ENCODE measurements at regions not wholly inside any gene's neighbourhood (a gene's known extent, or its start where the extent isn't known, plus 50 kb on each side); places are given as distances from the start of the nearest gene placed in this dataset.

- peak overlapping the region; percentile 30 for H3K27ac ChIP-seq
- peaks cover 0 to 13% (median 8%) of the 10 kb centered on the region in 3 donors for H3K27me3 ChIP-seq (ENCODE audit: insufficient read depth in 3 of 3, low read length in 2 of 3)
- no peaks in the 10 kb centered on the region for H3K36me3 ChIP-seq (ENCODE audit: insufficient read depth in 1 of 2, low read depth in 1 of 2)
- H3K4me1 ChIP-seq, result peaks cover 7% of the 10 kb centered on the region
- TF ChIP-seq, protein P1, sequence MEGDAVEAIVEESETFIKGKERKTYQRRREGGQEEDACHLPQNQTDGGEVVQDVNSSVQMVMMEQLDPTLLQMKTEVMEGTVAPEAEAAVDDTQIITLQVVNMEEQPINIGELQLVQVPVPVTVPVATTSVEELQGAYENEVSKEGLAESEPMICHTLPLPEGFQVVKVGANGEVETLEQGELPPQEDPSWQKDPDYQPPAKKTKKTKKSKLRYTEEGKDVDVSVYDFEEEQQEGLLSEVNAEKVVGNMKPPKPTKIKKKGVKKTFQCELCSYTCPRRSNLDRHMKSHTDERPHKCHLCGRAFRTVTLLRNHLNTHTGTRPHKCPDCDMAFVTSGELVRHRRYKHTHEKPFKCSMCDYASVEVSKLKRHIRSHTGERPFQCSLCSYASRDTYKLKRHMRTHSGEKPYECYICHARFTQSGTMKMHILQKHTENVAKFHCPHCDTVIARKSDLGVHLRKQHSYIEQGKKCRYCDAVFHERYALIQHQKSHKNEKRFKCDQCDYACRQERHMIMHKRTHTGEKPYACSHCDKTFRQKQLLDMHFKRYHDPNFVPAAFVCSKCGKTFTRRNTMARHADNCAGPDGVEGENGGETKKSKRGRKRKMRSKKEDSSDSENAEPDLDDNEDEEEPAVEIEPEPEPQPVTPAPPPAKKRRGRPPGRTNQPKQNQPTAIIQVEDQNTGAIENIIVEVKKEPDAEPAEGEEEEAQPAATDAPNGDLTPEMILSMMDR (IDR thresholded peaks at IDR 0.05), result no peak
- peak in 1 of 4 donors; percentile 27 for ATAC-seq
- H3K9me3 ChIP-seq, result no peaks in the 10 kb centered on the region
- DNase-seq, result no peak
- 22 to 32% (median 26%) methylated on average over 19 of the region's 19 CpGs for WGBS, 3 donors
- H3K4me3 ChIP-seq, result peak overlapping the region; percentile 46
- intact Hi-C loops (cut with DNase I), result no loop called here
Measured at GRCh38 chr9:129351642-129352145, 173.6 kb upstream of the IER5L start.

- peak overlapping the region; percentile 46 for H3K4me3 ChIP-seq
- intact Hi-C loops (cut with DNase I), result no loop called here
- no peaks in the 10 kb centered on the region for H3K9me3 ChIP-seq
- H3K4me1 ChIP-seq, result peaks cover 7% of the 10 kb centered on the region
- ATAC-seq, result no peak
- no peak overlapping the region for H3K27ac ChIP-seq
- TF ChIP-seq, protein P1 (IDR thresholded peaks at IDR 0.05), result no peak
- no peak for DNase-seq
- 34 to 53% (median 48%) methylated on average over 11 to 14 of the region's 14 CpGs for WGBS, 3 donors
- peaks cover 0 to 12% (median 8%) of the 10 kb centered on the region in 3 donors for H3K27me3 ChIP-seq (ENCODE audit: insufficient read depth in 3 of 3, low read length in 2 of 3)
- no peaks in the 10 kb centered on the region for H3K36me3 ChIP-seq (ENCODE audit: insufficient read depth in 1 of 2, low read depth in 1 of 2)
Measured at GRCh38 chr9:129351058-129351641, 173.1 kb upstream of the IER5L start.

DNA sequence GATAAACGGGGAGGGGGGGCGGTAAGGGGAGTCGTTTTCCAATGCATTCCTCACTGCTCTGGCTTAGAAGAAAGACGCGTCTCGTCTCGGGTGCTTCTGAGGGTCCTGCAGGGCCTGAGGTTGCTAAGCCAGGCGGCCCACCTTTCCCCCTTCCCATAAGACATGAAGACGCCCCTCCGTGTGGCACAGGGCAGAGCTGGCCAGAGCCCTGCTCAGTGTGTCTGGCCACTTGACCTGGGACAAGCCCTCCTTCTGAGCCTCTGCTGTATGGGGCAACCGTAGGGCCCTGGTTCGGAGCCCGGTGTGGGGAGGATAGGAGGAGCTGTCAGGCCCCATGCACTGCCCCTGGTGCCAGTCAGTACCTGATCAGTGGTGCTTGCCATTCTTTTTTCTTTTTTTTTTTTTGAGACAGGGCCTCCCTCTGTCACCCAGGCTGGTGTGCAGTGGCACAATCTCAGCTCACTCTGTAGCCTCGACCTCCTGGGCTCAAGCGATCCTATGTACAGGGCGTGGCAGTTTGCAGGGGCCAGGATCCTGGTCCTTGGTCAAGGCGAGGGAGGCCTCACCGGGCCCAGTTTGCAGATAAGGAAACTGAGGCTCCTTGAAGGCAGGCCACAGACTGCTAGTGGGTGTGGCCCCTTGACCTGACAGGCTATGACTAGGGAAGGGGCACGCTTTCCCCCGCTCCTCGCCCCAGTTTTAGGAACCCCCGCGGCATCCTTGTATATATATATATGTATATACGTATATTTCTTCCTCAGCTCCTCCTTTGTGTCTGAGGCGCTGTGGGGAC lies 172.3 kb upstream of the IER5L start:
- DNase-seq (no peak), ATAC-seq (no peak)
- H3K27ac ChIP-seq, result no peak overlapping the region
- peaks cover 0 to 10% (median 8%) of the 10 kb centered on the region in 3 donors for H3K27me3 ChIP-seq (ENCODE audit: insufficient read depth in 3 of 3, low read length in 2 of 3)
- no peaks in the 10 kb centered on the region for H3K36me3 ChIP-seq (ENCODE audit: insufficient read depth in 1 of 2, low read depth in 1 of 2)
- H3K4me3 ChIP-seq, result no peak overlapping the region
- TF ChIP-seq, protein P1 (IDR thresholded peaks at IDR 0.05), result no peak
- H3K4me1 ChIP-seq, result peaks cover 7% of the 10 kb centered on the region
- no peaks in the 10 kb centered on the region for H3K9me3 ChIP-seq
- intact Hi-C loops (cut with DNase I), result no loop called here
- 77 to 81% (median 77%) methylated on average over 22 to 25 of the region's 25 CpGs for WGBS, 3 donors

DNA sequence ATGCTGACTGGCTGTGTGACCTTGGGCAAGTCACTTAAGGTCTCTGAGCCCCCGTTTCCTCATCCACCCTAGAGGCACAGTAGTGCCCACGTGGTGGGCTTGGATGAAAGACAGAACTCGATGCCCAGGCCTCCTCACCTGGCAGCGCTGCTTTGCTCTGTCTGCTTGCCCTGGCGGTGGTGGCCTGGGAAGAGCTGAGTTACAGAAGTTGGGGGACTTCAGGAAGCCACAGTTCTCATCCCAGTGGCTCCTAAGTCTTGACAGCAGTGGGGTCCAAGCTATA lies 171.5 kb upstream of the IER5L start:
- Histone ChIP-seq H3K4me1 (peaks cover 7% of the 10 kb centered on the region), H3K4me3 (no peak overlapping the region), H3K36me3 (ENCODE audit: insufficient read depth in 1 of 2, low read depth in 1 of 2) (no peaks in the 10 kb centered on the region), H3K27me3 (ENCODE audit: insufficient read depth in 3 of 3, low read length in 2 of 3) (peaks cover 0 to 10% (median 8%) of the 10 kb centered on the region in 3 donors), H3K9me3 (no peaks in the 10 kb centered on the region), H3K27ac (no peak overlapping the region)
- WGBS, 3 donors, result 76 to 86% (median 77%) methylated on average over 5 of the region's 5 CpGs
- DNase-seq (no peak), ATAC-seq (no peak)
- intact Hi-C loops (cut with DNase I), result no loop called here
- TF ChIP-seq, protein P1 (IDR thresholded peaks at IDR 0.05), result no peak

All from psoas muscle (tissue), 7 donors.